Neural progenitor cell (in vitro differentiated cells): ENCODE measurements at regions not wholly inside any gene's neighbourhood (a gene's known extent, or its start where the extent isn't known, plus 50 kb on each side); places are given as distances from the start of the nearest gene placed in this dataset.

ENCODE experiments used
- CTCF ChIP-seq: fragments of 200-600 bp; sonication (generic); IDR thresholded peaks from 2 replicates; pipeline ENCODE4 v1.5.1; 2017; ENCODE audit warnings: antibody characterized with exemption, mild to moderate bottlenecking
- EZH2 ChIP-seq: fragments of 200-600 bp; sonication (generic); IDR thresholded peaks from 2 replicates; pipeline ENCODE4 v1.6.1; 2017; ENCODE audit warnings: antibody characterized with exemption, mild to moderate bottlenecking, moderate library complexity
- EZH2phosphoT487 ChIP-seq: fragments of 200-600 bp; sonication (generic); IDR thresholded peaks from 2 replicates; pipeline ENCODE4 v1.6.1; 2017; ENCODE audit warnings: antibody characterized with exemption

GRCh38 chr9:95684516-95684915, 167.7 kb upstream of the PTCH1 start:
- no peak for TF ChIP-seq CTCF
- no peak for TF ChIP-seq EZH2phosphoT487
- TF ChIP-seq EZH2 = no peak
